OCI-LY3 (cell line): ENCODE measurements at regions not wholly inside any gene's neighbourhood (a gene's known extent, or its start where the extent isn't known, plus 50 kb on each side); places are given as distances from the start of the nearest gene placed in this dataset.

Source experiments
- H2AFZ ChIP-seq: fragments of 200-600, 300-600 bp; shearing (Covaris generic); 2 replicates; pipeline ENCODE4 v1.6.0; 2014; ENCODE audit warnings: antibody characterized with exemption, low read depth, low read length
- H3K27ac ChIP-seq: fragments of 200-600, 300-600 bp; sonication (generic); 2 replicates; pipeline ENCODE4 v1.5.1; 2014; ENCODE audit warnings: mild to moderate bottlenecking, low read length, moderate library complexity, mixed read lengths
- H3K27me3 ChIP-seq: fragments of 200-600, 300-600 bp; sonication (generic); 2 replicates; pipeline ENCODE4 v1.6.1; 2014; ENCODE audit warnings: low read depth, low read length, mixed read lengths
- H3K36me3 ChIP-seq: fragments of 200-600, 300-600 bp; sonication (generic); replicated peaks from 2 replicates; pipeline ENCODE3; 2014; ENCODE audit warnings: low read depth, low read length, mixed read lengths
- H3K4me1 ChIP-seq: fragments of 300-600, 200-600 bp; sonication (generic); 2 replicates; pipeline ENCODE4 v1.6.1; 2014; ENCODE audit warnings: low read length, mixed read lengths
- H3K4me2 ChIP-seq: fragments of 200-600, 300-600 bp; sonication (generic); 2 replicates; pipeline ENCODE4 v1.6.1; 2014; ENCODE audit warnings: low read length, mixed read lengths
- H3K4me3 ChIP-seq: fragments of 300-600, 200-600 bp; sonication (generic); 2 replicates; pipeline ENCODE4 v1.5.1; 2014; ENCODE audit warnings: antibody characterized with exemption, mild to moderate bottlenecking, low read length, moderate library complexity
- H3K79me2 ChIP-seq: fragments of 300-600, 200-600 bp; shearing (Covaris generic); 2 replicates; pipeline ENCODE4 v1.6.1; 2014; ENCODE audit warnings: mild to moderate bottlenecking, low read length, mixed read lengths
- H3K9ac ChIP-seq: fragments of 300-600, 200-600 bp; shearing (Covaris generic); 2 replicates; pipeline ENCODE4 v1.6.0; 2014; ENCODE audit warnings: mild to moderate bottlenecking, low read length, moderate library complexity
- H3K9me3 ChIP-seq: fragments of 200-600, 300-600 bp; shearing (Covaris generic); 2 replicates; pipeline ENCODE4 v1.6.1; 2014; ENCODE audit warnings: low read length, mixed read lengths; ENCODE audit not compliant: insufficient read depth
- H4K20me1 ChIP-seq: fragments of 200-600, 300-600 bp; sonication (generic); 2 replicates; pipeline ENCODE4 v1.6.1; 2016; ENCODE audit warnings: low read length, mixed read lengths; ENCODE audit not compliant: insufficient read depth
- CTCF ChIP-seq: fragments of 200-600, 300-600 bp; sonication (generic); IDR thresholded peaks from 2 replicates; pipeline ENCODE4 v1.5.1; 2014; ENCODE audit warnings: antibody characterized with exemption, low read length, low read depth
- EZH2phosphoT487 ChIP-seq: fragments of 200-600 bp; shearing (Covaris generic); IDR thresholded peaks from 2 replicates; pipeline ENCODE4 v1.6.1; 2018; ENCODE audit warnings: antibody characterized with exemption, mixed run types, low read depth

GRCh38 chrX:87873347-87873941, 355.8 kb downstream of the KLHL4 start:
- Histone ChIP-seq H2AFZ (no peak overlapping the region), H4K20me1 (no peaks in the 10 kb centered on the region), H3K9me3 (no peaks in the 10 kb centered on the region), H3K79me2 (no peaks in the 10 kb centered on the region), H3K36me3 (no peaks in the 10 kb centered on the region), H3K27ac (no peak overlapping the region), H3K27me3 (no peaks in the 10 kb centered on the region), H3K4me3 (no peak overlapping the region), H3K4me1 (no peaks in the 10 kb centered on the region), H3K4me2 (no peak overlapping the region), H3K9ac (no peak overlapping the region)
- TF ChIP-seq CTCF = no peak
- no peak for TF ChIP-seq EZH2phosphoT487

- H3K27ac ChIP-seq = no peak overlapping the region
- no peaks in the 10 kb centered on the region for H4K20me1 ChIP-seq
- H3K4me2 ChIP-seq = no peak overlapping the region
- H3K4me3 ChIP-seq = no peak overlapping the region
- no peaks in the 10 kb centered on the region for H3K79me2 ChIP-seq
- no peak overlapping the region for H3K9ac ChIP-seq
- no peak overlapping the region for H2AFZ ChIP-seq
- H3K4me1 ChIP-seq = no peaks in the 10 kb centered on the region
- no peak for TF ChIP-seq EZH2phosphoT487
- no peak for TF ChIP-seq CTCF
- no peaks in the 10 kb centered on the region for H3K27me3 ChIP-seq
- H3K9me3 ChIP-seq = no peaks in the 10 kb centered on the region
- no peaks in the 10 kb centered on the region for H3K36me3 ChIP-seq
Measured at GRCh38 chrX:87874043-87874442, 356.4 kb downstream of the KLHL4 start.

- H3K4me3 ChIP-seq = no peak overlapping the region
- H3K27me3 ChIP-seq = no peaks in the 10 kb centered on the region
- no peaks in the 10 kb centered on the region for H3K36me3 ChIP-seq
- no peaks in the 10 kb centered on the region for H4K20me1 ChIP-seq
- no peaks in the 10 kb centered on the region for H3K4me1 ChIP-seq
- H3K79me2 ChIP-seq = no peaks in the 10 kb centered on the region
- no peak overlapping the region for H3K27ac ChIP-seq
- H3K9me3 ChIP-seq = no peaks in the 10 kb centered on the region
- no peak overlapping the region for H2AFZ ChIP-seq
- TF ChIP-seq CTCF (no peak), EZH2phosphoT487 (no peak)
- H3K9ac ChIP-seq = no peak overlapping the region
- no peak overlapping the region for H3K4me2 ChIP-seq
Measured at GRCh38 chrX:87878926-87879325, 361.3 kb downstream of the KLHL4 start.

- TF ChIP-seq EZH2phosphoT487 (no peak), CTCF (no peak)
- H3K9me3 ChIP-seq = no peaks in the 10 kb centered on the region
- H3K4me3 ChIP-seq = no peak overlapping the region
- H3K9ac ChIP-seq = no peak overlapping the region
- H3K4me1 ChIP-seq = no peaks in the 10 kb centered on the region
- H3K27ac ChIP-seq = no peak overlapping the region
- no peaks in the 10 kb centered on the region for H3K79me2 ChIP-seq
- H3K27me3 ChIP-seq = no peaks in the 10 kb centered on the region
- H4K20me1 ChIP-seq = no peaks in the 10 kb centered on the region
- H2AFZ ChIP-seq = no peak overlapping the region
- H3K36me3 ChIP-seq = no peaks in the 10 kb centered on the region
- H3K4me2 ChIP-seq = no peak overlapping the region
Measured at GRCh38 chrX:87890437-87890836, 372.8 kb downstream of the KLHL4 start.
